ENCODE measurements at regions not wholly inside any gene's neighbourhood (a gene's known extent, or its start where the extent isn't known, plus 50 kb on each side); places are given as distances from the start of the nearest gene placed in this dataset.

GRCh38 chr4:167956676-167957075 lies 135.7 kb upstream of the ANXA10 start:
- TF ChIP-seq CTCF (IDR thresholded peaks at IDR 0.05) = no peak
- no peaks in the 10 kb centered on the region for H3K36me3 Mint-ChIP-seq (ENCODE audit: low read depth)

GRCh38 chr4:167964766-167965373 lies 127.5 kb upstream of the ANXA10 start:
- Mint-ChIP-seq H3K36me3 (ENCODE audit: low read depth) (no peaks in the 10 kb centered on the region), H3K9me3 (no peaks in the 10 kb centered on the region), H3K27me3 (ENCODE audit: low read depth, poor library complexity) (peaks cover 4% of the 10 kb centered on the region), H3K27ac (no peak overlapping the region), H3K4me1 (no peaks in the 10 kb centered on the region), H3K4me3 (no peak overlapping the region)
- no peak for DNase-seq
- no peak for TF ChIP-seq CTCF (IDR thresholded peaks at IDR 0.05)

More at GRCh38 chr4:167956676-167957075, 135.7 kb upstream of the ANXA10 start:
- Mint-ChIP-seq H3K4me1 (no peaks in the 10 kb centered on the region), H3K4me3 (no peak overlapping the region), H3K27me3 (ENCODE audit: low read depth, poor library complexity) (peaks cover under 1% of the 10 kb centered on the region), H3K27ac (no peak overlapping the region), H3K9me3 (peaks cover 35% of the 10 kb centered on the region)
- no peak for DNase-seq

- no peaks in the 10 kb centered on the region for H3K4me1 Mint-ChIP-seq
- H3K27me3 Mint-ChIP-seq (ENCODE audit: low read depth, poor library complexity) = peaks cover 4% of the 10 kb centered on the region
- TF ChIP-seq CTCF (IDR thresholded peaks at IDR 0.05) = no peak
- H3K36me3 Mint-ChIP-seq (ENCODE audit: low read depth) = no peaks in the 10 kb centered on the region
- H3K27ac Mint-ChIP-seq = no peak overlapping the region
- no peaks in the 10 kb centered on the region for H3K9me3 Mint-ChIP-seq
- DNase-seq = no peak
- no peak overlapping the region for H3K4me3 Mint-ChIP-seq
Observed at GRCh38 chr4:167966143-167966542, 126.2 kb upstream of the ANXA10 start.

GRCh38 chr4:167973513-167973912 lies 118.8 kb upstream of the ANXA10 start:
- H3K4me3 Mint-ChIP-seq = no peak overlapping the region
- no peaks in the 10 kb centered on the region for H3K27me3 Mint-ChIP-seq (ENCODE audit: low read depth, poor library complexity)
- peaks cover 41% of the 10 kb centered on the region for H3K9me3 Mint-ChIP-seq
- TF ChIP-seq CTCF (IDR thresholded peaks at IDR 0.05) = no peak
- H3K36me3 Mint-ChIP-seq (ENCODE audit: low read depth) = no peaks in the 10 kb centered on the region
- no peak overlapping the region for H3K27ac Mint-ChIP-seq
- no peaks in the 10 kb centered on the region for H3K4me1 Mint-ChIP-seq
- no peak for DNase-seq

- Mint-ChIP-seq H3K4me3 (no peak overlapping the region), H3K27ac (no peak overlapping the region), H3K27me3 (ENCODE audit: low read depth, poor library complexity) (no peaks in the 10 kb centered on the region), H3K4me1 (no peaks in the 10 kb centered on the region), H3K36me3 (ENCODE audit: low read depth) (no peaks in the 10 kb centered on the region), H3K9me3 (peaks cover 11% of the 10 kb centered on the region)
- TF ChIP-seq CTCF (IDR thresholded peaks at IDR 0.05) = no peak
- DNase-seq = no peak
Observed at GRCh38 chr4:167985565-167985964, 106.8 kb upstream of the ANXA10 start.

- Mint-ChIP-seq H3K27ac (no peak overlapping the region), H3K9me3 (peaks cover 11% of the 10 kb centered on the region), H3K36me3 (ENCODE audit: low read depth) (no peaks in the 10 kb centered on the region), H3K4me3 (no peak overlapping the region), H3K4me1 (no peaks in the 10 kb centered on the region), H3K27me3 (ENCODE audit: low read depth, poor library complexity) (no peaks in the 10 kb centered on the region)
- no peak for DNase-seq
- TF ChIP-seq CTCF (IDR thresholded peaks at IDR 0.05) = no peak
Observed at GRCh38 chr4:167986044-167986443, 106.3 kb upstream of the ANXA10 start.

Data from nephron progenitor cell (in vitro differentiated cells).